ENCODE measurements at regions not wholly inside any gene's neighbourhood (a gene's known extent, or its start where the extent isn't known, plus 50 kb on each side); places are given as distances from the start of the nearest gene placed in this dataset.

GRCh38 chr2:160921386-160921964 lies 238.8 kb upstream of the TANK start:
- DNase-seq, result no peak

- DNase-seq, result no peak
Observed at GRCh38 chr2:160924936-160925353, 235.3 kb upstream of the TANK start.

GRCh38 chr2:160925956-160926355 lies 234.3 kb upstream of the TANK start:
- no peak for DNase-seq

GRCh38 chr2:160927324-160927723 lies 232.9 kb upstream of the TANK start:
- DNase-seq, result no peak

GRCh38 chr2:160928854-160929301 lies 231.3 kb upstream of the TANK start:
- no peak for DNase-seq

GRCh38 chr2:160931531-160931930 lies 228.7 kb upstream of the TANK start:
- no peak for DNase-seq

GRCh38 chr2:160932960-160933359 lies 227.3 kb upstream of the TANK start:
- DNase-seq, result no peak

GRCh38 chr2:160934263-160934662 lies 226.0 kb upstream of the TANK start:
- no peak for DNase-seq

GRCh38 chr2:160934991-160935390 lies 225.2 kb upstream of the TANK start:
- no peak for DNase-seq

GRCh38 chr2:160936044-160936806 lies 224.0 kb upstream of the TANK start:
- no peak for DNase-seq

- DNase-seq, result no peak
Observed at GRCh38 chr2:160940271-160940670, 220.0 kb upstream of the TANK start.

- DNase-seq, result no peak
Observed at GRCh38 chr2:160940699-160941098, 219.5 kb upstream of the TANK start.

GRCh38 chr2:160941290-160941846 lies 218.9 kb upstream of the TANK start:
- DNase-seq, result no peak

GRCh38 chr2:160942476-160943142 lies 217.6 kb upstream of the TANK start:
- DNase-seq, result no peak

- no peak for DNase-seq
Observed at GRCh38 chr2:160943414-160943813, 216.8 kb upstream of the TANK start.

GRCh38 chr2:160952464-160953254 lies 207.6 kb upstream of the TANK start:
- no peak for DNase-seq

- no peak for DNase-seq
Observed at GRCh38 chr2:160955578-160955977, 204.7 kb upstream of the TANK start.

GRCh38 chr2:160956243-160956802 lies 203.9 kb upstream of the TANK start:
- no peak for DNase-seq

GRCh38 chr2:160963957-160964356 lies 196.3 kb upstream of the TANK start:
- DNase-seq, result no peak

- no peak for DNase-seq
Observed at GRCh38 chr2:160967523-160967922, 192.7 kb upstream of the TANK start.

GRCh38 chr2:160968183-160968582 lies 192.0 kb upstream of the TANK start:
- DNase-seq, result no peak
